HG03469 (cell line): ENCODE measurements at regions not wholly inside any gene's neighbourhood (a gene's known extent, or its start where the extent isn't known, plus 50 kb on each side); places are given as distances from the start of the nearest gene placed in this dataset.

Experiments
- ATAC-seq: cut with Tn5 transposase; IDR thresholded peaks from one replicate; pipeline ENCODE4 v1.9.1; 2021; ENCODE audit warnings: mild to moderate bottlenecking, moderate library complexity, moderate number of reproducible peaks; ENCODE audit not compliant: unreplicated experiment

DNA sequence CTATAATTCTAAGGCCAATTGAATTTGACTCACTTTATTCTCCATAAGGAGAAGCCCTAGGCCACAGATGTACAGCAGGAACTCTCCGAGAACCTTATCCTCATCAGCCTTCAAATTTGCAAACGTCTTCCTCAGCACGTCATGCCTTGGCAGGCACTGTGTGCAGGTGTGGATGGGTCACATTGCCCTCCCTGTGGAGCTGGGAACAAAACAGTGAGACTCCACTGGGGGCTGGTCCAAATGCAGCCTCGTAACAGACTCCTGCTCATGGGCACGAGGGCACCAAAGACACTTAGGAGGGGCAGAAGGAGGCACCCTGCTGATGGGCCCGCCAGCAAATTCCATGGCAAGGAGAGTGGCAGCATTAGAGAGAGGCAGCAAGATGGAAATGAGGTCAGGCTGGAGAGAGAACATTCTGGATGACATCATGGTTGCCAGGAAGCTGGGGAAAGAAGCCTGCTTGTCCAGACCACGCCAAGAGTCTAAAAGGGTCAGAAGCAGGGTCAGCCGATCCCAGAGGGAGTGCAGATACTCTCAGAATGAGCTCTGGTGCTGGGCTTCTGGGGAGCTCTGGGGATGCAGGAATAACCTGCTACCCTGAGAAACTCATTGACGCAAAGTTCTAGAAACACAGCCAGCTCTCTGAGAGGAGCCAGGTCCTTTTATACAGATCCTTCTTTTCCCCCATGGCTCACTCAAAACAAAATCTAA is 242.2 kb downstream of the B3GLCT start:
- ATAC-seq, result no peak

DNA sequence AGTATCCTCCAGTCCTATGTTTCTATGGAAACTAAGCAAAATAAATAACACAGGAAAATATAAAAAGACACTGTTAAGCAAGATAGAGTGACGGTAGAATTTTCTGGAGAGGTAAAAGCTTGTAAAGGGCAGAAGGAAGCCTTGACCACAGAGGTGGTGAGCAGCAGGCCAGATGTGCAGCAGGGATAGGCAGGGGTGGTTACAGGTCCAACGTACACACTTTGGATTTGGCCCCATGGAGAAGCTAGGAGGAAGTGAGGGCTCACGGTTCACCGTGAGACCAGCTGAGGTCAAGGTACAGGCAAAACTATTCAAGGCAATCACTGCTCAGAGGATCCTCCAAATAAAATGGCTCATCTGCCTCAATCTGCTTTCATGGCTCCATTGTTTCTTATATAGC is 242.8 kb downstream of the B3GLCT start:
- ATAC-seq, result no peak

DNA sequence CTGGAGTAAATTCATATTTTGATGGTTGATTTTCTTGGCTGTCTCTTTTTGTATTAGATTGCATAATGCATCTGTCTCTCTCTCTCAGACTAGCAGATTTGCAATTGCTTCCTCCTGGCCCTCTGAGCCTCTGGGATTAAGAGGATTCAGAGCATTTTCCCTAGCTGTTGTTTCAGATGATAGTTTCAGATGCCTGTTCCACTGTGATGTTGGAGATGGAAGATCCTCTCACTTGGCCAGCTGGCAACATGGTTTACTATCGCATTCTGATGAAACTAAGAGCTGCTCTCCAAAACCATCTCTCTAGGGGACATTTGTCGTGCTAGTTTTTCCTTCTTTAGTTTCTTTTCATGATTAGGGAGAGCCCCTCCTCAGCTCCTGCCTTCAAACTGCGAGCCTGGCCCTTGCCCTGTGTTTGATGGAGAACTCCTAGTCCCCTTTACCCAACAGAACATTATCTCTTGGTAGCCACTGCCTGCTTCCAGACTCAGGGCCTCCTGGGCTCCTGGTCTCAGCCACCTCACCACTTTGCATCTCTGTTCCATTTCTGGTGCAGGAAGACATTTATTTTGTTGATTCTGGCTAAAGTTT is 244.6 kb downstream of the B3GLCT start:
- no peak for ATAC-seq

DNA sequence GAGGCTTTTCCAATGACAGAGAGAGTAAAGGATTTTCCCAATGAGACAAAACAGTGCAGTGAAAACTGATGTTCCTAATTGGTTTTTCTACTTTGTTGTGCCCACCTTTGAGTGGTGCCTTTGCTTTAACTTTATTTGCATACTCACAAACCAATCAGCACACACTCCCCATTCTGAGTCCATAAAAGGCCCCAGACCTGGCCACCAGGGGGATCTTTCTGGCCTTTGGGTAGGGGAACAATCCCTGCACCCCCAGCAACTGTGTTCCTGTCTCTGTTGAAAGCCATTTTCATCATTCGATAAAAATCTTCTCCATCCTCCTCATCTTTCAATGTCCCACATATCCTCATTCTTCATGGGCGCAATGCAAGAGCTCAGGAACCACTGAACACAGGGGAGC is 252.8 kb downstream of the B3GLCT start:
- ATAC-seq, result no peak

DNA sequence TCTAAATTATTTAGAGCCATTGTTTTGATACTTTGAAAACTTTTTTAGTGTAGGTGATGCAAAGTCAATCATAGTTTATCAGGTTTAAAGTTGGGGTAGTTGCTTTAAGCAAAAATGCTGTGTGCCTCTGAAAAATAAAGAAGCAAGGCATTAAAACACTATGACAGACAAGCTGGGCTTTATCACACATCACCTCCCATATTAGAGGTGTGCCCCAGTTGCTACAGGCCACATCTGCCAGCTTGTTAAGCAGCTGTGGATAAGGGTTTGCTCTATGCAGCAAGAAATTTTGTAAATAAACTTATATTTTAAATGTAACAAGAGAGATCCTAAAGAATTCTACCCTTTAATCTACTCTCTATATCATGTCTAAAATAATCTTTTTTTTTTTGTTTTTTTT is 255.8 kb downstream of the B3GLCT start:
- ATAC-seq, result no peak

DNA sequence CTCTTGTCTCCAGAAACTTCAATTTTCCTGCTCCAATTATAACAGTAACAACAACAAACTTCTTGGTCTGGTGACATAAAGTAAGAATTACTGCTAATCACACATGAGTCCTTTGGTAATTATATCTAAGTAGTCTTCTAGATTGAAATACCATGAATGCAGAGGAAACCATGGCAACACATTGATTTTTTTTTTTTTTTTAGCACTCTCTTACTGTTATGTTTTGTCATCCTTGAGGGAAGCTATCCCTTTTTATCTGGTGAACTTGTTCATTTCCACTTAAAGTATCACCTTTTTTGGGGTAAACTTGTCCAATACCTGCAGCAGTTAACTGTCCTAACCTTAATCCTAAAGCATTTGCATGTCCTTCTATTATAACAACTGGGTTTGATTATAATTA is 256.3 kb downstream of the B3GLCT start:
- no peak for ATAC-seq

DNA sequence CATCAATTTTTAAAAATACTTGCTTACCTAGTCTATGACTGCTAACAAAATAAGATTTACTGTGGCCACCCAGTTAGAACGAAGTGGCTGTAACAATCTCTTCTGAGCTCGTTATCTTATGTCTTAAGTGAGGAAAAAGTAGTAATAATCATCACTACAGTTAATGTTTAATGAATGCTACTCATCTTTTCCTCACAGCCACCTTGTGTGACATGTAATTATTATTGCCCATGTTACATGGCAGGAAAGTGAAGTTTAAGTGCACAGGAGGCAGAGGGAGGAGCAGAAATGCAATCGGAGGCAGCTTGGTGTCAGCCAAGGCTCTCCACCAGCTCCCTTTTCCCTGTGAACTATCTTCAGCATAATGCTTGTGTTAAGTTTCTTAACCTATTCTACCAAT is 260.3 kb downstream of the B3GLCT start:
- no peak for ATAC-seq

DNA sequence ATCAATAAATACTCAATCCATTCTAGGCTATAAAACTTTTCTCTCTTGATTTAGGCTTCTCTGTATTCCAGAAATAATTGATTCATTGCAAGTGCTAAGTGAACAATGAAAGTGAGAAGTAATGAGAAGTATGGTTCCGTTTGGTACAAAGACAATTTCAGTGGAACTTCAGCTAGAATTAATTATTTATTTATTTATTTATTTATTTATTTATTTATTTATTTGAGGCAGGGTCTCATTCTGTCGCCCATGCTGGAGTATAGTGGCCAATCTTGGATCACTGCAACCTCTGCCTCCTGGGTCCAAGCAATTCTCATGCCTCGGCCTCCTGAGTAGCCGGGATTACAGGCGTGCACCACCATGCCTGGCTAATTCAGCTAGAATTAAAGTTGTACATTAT is 262.1 kb downstream of the B3GLCT start:
- ATAC-seq, result no peak

DNA sequence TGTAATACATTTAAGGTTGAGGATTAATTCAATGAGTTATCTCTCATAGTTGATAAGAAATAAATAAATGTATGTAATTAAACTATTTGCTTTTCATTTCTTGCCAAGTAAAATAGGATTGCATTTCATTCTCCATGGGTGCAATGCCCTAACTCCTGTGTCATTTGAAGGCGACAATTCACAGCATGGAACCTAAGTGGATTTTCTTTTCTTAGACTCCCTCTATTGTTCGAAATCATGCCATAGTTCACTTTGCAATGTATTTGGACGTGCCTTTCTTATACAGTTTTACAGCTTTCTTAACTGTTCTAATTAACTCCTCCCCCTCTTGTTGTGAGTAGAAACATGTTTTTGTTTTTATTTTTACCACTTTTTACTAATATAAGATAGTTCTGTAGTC is 263.0 kb downstream of the B3GLCT start:
- ATAC-seq, result no peak

DNA sequence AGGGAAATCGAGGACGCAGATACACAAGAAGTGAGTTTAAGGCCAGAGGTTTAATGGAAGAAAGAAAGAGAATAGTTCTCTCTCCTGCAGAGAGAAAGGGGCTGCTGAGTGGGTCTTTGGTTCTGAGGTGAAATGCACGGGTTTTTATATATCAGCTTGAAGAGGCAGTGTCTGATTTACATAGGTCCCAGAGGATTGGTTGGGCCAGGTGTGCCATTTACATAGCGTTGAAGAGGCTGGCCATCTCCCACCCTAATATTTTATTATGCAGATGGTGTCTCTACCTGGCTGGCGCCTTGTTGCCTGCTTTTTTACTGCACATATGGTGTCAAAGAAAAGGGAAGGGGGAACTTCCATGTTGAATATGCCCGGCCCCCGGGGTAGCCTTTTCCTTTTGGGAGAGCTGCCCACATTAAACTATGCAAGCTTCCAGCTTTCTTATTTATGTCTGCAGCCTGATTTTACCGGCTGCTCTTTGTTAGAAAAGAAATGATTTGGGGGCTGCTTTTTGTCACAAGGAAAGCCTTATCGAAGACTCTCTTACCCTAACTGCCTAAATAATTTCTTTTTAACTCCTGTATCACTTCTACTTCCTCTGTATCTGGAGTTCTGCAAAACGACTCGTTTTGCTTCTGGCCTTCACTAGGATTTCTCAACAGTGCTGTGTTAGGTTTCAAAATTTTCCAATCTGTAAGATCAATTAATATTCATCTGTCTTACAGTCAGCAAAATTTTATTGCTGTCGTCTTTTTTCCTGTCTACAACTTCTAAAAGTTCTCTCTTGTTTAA is 268.5 kb downstream of the B3GLCT start:
- no peak for ATAC-seq

DNA sequence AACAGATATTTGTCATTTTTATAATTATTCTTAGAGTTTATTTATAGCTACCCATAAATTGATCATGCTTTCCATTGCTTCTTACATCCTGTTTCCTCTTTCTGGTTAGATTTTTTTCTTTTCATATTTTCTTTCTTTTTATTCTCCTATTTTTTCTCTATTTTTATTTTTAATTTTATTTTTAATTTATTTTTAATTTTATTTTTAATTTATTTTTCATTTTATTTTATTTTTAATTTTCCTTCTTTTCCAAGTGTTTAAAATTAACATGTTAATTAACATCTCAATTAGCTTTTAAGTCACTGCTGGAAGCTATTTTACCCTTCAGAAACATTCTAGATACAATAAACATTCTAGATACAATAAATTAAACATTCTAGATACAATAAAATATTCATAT is 269.6 kb downstream of the B3GLCT start:
- no peak for ATAC-seq

DNA sequence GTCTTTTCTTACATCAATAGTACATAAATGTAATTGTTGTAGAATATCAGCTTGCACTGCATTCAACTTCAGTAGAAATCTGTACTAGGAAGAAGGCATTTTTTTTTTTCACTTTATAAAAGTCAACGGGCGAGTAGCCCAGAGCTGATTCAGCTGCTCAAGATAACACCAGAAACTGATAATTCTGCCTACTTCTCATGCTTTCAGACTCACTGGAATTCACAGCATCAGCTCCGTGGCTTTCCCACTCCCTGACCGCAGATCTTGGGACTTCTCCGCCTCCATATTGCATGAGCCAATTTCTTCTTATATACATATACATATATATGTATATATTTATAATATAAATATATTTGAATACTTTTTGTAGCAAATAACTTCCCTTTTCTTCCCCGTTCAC is 263.1 kb upstream of the RXFP2 start:
- no peak for ATAC-seq

DNA sequence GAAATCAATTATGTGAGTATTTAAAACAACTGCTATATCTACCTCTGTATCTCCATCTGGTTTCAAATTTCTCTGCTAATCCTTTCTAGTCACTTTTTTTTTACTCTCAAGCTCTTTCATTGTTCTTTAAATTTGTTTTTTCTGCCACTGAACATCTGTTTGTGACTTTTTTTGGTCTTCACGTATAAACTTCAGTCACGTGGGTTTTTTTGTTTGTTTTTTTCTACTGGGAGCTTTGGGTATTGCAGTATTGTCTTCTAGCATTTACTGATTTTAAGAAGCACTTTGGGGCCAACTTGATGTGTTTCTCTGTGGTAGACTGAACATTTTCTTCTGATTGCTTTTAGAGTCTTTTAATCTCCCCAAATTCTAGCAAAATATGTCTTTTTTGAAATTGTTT is 262.6 kb upstream of the RXFP2 start:
- no peak for ATAC-seq

DNA sequence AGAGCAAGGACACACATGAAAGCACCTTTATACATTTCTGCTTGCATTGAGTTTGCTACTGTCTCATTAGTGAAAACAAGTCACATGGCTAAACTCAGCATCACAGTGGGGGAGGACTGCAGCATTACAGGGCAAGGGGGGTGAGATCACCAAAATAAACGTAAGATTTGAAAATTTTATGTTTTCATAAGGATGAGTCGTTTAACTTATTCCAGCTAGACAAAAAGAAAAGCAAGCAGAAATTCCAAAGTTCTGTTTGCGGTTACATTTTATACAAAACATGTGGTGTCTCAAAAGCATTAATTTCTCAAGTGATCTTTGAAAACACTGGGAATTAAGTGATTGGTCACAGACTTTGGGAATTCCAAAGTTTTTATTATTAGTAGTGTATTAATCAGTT is 261.4 kb upstream of the RXFP2 start:
- no peak for ATAC-seq

DNA sequence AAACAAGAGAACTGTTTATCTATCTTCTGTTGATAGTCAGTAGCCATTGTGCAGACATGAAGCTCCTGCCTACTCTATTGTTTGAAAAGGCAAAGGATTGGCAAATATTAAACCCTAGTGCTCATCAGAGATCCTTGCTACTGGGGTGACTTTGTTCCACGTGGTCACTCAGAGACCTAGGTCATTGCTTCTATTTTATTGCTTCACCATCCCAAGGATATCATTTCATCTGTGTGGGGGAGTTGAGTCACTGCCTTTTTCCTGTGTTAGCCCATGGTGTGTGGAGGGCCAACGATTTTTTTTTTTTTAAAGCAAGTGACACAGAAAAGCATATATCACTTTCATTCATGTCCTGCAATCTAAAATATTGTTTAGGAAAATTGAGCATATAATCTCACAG is 254.1 kb upstream of the RXFP2 start:
- no peak for ATAC-seq

DNA sequence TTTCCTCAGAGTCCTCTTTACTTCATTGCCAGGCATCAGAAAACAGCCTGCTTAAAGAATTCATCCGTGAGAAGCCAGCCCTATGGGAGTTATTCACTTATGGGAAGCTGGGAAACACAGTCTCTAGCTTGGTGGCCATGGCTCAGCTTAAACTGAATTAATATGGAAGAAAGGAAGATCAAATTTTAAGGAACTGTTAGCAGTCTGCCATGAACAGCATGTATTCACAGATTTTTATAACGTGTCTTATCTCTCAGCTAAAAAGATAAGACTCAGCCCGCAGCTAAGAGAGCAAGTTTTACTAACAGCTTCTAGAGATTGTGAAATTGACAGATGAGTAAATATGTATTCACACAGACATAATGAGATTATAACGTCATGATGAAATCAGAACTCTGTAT is 253.7 kb upstream of the RXFP2 start:
- ATAC-seq, result no peak

DNA sequence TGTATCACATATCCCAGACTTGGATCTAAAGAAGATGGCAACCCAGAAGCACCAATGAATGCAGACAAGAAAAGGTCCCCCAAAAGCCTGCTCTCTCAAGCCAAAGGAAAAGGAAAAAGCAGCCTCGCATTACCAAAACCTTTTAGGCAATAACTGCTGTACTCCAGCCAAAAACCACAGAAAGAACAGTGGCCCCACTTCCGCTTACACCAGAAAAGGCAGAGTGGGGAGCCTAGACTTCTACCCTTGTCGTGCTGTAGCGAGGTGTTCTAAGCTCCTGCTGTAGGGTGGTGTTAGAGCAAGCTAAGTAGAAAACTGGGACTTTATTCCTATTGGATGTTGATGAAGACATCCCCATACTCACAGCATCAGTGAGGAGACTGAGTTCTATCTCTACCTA is 244.0 kb upstream of the RXFP2 start:
- no peak for ATAC-seq

DNA sequence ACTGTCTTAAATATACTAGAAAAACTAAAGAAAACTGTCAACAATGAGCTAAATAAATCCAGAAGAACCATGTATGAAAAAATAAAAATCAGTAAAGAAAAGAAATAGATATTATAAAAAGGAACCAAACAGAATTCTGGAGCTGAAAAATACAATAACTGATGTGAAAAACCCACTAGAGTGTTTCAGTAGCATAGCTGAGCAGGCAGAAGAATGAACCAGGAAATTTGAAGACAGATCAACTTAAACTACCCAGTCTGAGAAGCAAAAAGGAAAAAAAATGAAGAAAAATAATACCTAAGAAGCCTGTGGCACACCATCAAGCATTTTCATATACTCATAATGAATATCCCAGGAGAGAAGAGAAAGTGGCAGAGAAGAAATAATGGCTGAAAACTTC is 240.1 kb upstream of the RXFP2 start:
- no peak for ATAC-seq

DNA sequence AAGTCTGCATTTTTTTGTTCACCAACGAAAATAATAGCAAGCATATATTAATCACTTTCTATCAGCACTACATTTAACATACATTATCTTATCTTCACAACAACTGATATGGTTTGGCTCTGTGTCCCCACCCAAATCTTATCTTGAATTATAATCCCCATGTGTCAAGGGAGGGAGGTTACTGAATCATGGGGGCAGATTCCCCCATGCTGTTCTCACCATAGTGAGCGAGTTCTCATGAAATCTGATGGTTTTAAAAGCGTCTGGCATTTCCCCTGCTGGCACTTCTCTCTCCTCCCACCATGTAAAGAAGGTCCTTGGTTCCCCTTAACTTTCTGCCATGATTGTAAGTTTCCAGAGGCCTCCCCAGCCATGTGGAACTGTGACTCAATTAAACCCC is 235.7 kb upstream of the RXFP2 start:
- no peak for ATAC-seq

DNA sequence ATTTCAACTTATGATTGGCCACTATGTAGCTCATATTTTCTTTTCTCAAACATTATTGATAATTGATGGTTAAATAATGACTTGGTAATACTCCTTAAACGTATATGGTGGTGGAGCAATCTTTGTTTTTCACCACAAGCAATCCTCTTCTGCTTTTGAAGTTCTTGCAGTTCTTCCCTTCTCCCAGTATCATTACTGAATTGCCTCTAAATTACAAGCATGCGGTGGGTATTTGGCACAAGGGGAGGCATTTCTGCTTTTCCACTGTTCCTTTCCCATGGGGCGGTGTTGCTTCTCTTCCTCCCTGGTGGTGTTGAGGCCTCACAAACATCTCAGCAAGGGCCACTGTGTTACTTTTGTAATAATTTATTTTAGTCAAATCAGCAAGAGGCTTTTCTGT is 234.4 kb upstream of the RXFP2 start:
- ATAC-seq, result no peak

DNA sequence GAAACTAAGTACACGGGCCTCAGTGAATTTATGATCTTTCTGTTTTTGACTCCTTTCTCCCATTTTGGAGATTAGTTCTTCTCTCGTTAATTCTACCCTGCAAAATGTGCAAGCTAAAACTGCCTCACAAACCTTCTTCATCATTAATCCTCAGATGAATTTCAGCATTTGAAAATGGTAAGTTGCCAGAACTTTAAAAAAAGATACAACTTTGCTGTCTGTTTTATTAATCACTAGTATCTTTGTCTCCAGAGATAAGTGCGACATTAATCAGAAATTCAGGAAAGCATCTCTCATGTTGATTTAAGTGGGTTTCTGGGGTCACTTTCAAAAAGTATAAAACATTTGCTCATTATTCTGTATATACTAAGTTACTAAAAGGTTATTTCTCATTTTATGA is 227.0 kb upstream of the RXFP2 start:
- no peak for ATAC-seq

DNA sequence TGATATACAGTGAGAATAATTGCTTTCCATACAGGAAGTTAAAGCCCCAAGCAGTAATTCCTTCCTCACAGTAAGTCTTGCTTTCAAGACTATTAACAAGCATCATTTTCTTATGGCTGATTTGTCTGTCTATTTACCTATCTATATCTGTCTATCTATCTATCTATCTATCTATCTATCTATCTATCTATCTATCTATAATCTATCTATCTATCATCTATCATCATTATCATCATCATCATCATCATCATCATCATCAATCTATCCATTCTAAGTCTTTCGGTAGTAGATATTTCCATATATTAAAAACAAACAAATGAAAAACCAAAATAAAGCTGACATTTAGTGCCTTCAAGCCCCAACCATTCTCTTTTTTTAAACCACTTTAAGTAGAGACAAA is 224.4 kb upstream of the RXFP2 start:
- no peak for ATAC-seq
